ENCODE measurements at regions not wholly inside any gene's neighbourhood (a gene's known extent, or its start where the extent isn't known, plus 50 kb on each side); places are given as distances from the start of the nearest gene placed in this dataset.

GRCh38 chr9:17846948-17847655 lies 268.2 kb downstream of the SH3GL2 start:
- no peaks in the 10 kb centered on the region for H3K36me3 ChIP-seq (ENCODE audit: insufficient read depth, low read length)
- no peak overlapping the region for H3K4me2 ChIP-seq (ENCODE audit: low read length)
- no peaks in the 10 kb centered on the region for H3K4me1 ChIP-seq (ENCODE audit: control insufficient read depth, insufficient read depth, low read length)
- no peak overlapping the region for H3K4me3 ChIP-seq (ENCODE audit: low read length)
- H3K9me3 ChIP-seq (replicated peaks; ENCODE audit: low read length), result no peaks in the 10 kb centered on the region
- peaks cover 4% of the 10 kb centered on the region for H3K27me3 ChIP-seq (ENCODE audit: control insufficient read depth, insufficient read depth, low read length)
- no peak overlapping the region for H3K9ac ChIP-seq (ENCODE audit: low read depth, low read length)

GRCh38 chr9:17847908-17848307 lies 269.0 kb downstream of the SH3GL2 start:
- H3K9me3 ChIP-seq (replicated peaks; ENCODE audit: low read length), result no peaks in the 10 kb centered on the region
- no peak overlapping the region for H3K4me2 ChIP-seq (ENCODE audit: low read length)
- H3K36me3 ChIP-seq (ENCODE audit: insufficient read depth, low read length), result no peaks in the 10 kb centered on the region
- no peak overlapping the region for H3K9ac ChIP-seq (ENCODE audit: low read depth, low read length)
- no peak overlapping the region for H3K4me3 ChIP-seq (ENCODE audit: low read length)
- no peaks in the 10 kb centered on the region for H3K4me1 ChIP-seq (ENCODE audit: control insufficient read depth, insufficient read depth, low read length)
- H3K27me3 ChIP-seq (ENCODE audit: control insufficient read depth, insufficient read depth, low read length), result peaks cover 7% of the 10 kb centered on the region

- H3K4me1 ChIP-seq (ENCODE audit: control insufficient read depth, insufficient read depth, low read length), result no peaks in the 10 kb centered on the region
- no peaks in the 10 kb centered on the region for H3K9me3 ChIP-seq (replicated peaks; ENCODE audit: low read length)
- H3K4me2 ChIP-seq (ENCODE audit: low read length), result no peak overlapping the region
- H3K36me3 ChIP-seq (ENCODE audit: insufficient read depth, low read length), result no peaks in the 10 kb centered on the region
- no peak overlapping the region for H3K9ac ChIP-seq (ENCODE audit: low read depth, low read length)
- peaks cover 10% of the 10 kb centered on the region for H3K27me3 ChIP-seq (ENCODE audit: control insufficient read depth, insufficient read depth, low read length)
- H3K4me3 ChIP-seq (ENCODE audit: low read length), result no peak overlapping the region
Measured at GRCh38 chr9:17852108-17852507, 273.2 kb downstream of the SH3GL2 start.

- Histone ChIP-seq H3K27me3 (ENCODE audit: control insufficient read depth, insufficient read depth, low read length) (peaks cover 6% of the 10 kb centered on the region), H3K4me3 (ENCODE audit: low read length) (no peak overlapping the region), H3K9me3 (replicated peaks; ENCODE audit: low read length) (no peaks in the 10 kb centered on the region), H3K36me3 (ENCODE audit: insufficient read depth, low read length) (no peaks in the 10 kb centered on the region), H3K4me2 (ENCODE audit: low read length) (no peak overlapping the region), H3K4me1 (ENCODE audit: control insufficient read depth, insufficient read depth, low read length) (no peaks in the 10 kb centered on the region), H3K9ac (ENCODE audit: low read depth, low read length) (no peak overlapping the region)
Measured at GRCh38 chr9:17854487-17854886, 275.6 kb downstream of the SH3GL2 start.

- Histone ChIP-seq H3K9me3 (replicated peaks; ENCODE audit: low read length) (no peaks in the 10 kb centered on the region), H3K4me3 (ENCODE audit: low read length) (no peak overlapping the region), H3K4me2 (ENCODE audit: low read length) (no peak overlapping the region), H3K27me3 (ENCODE audit: control insufficient read depth, insufficient read depth, low read length) (peaks cover 6% of the 10 kb centered on the region), H3K9ac (ENCODE audit: low read depth, low read length) (no peak overlapping the region), H3K4me1 (ENCODE audit: control insufficient read depth, insufficient read depth, low read length) (no peaks in the 10 kb centered on the region), H3K36me3 (ENCODE audit: insufficient read depth, low read length) (no peaks in the 10 kb centered on the region)
Measured at GRCh38 chr9:17856995-17857394, 278.1 kb downstream of the SH3GL2 start.

GRCh38 chr9:17859228-17859627 lies 280.4 kb downstream of the SH3GL2 start:
- H3K4me1 ChIP-seq (ENCODE audit: control insufficient read depth, insufficient read depth, low read length), result no peaks in the 10 kb centered on the region
- H3K9ac ChIP-seq (ENCODE audit: low read depth, low read length), result no peak overlapping the region
- H3K4me2 ChIP-seq (ENCODE audit: low read length), result no peak overlapping the region
- no peak overlapping the region for H3K4me3 ChIP-seq (ENCODE audit: low read length)
- H3K36me3 ChIP-seq (ENCODE audit: insufficient read depth, low read length), result no peaks in the 10 kb centered on the region
- H3K9me3 ChIP-seq (replicated peaks; ENCODE audit: low read length), result no peaks in the 10 kb centered on the region
- H3K27me3 ChIP-seq (ENCODE audit: control insufficient read depth, insufficient read depth, low read length), result peaks cover 3% of the 10 kb centered on the region

- Histone ChIP-seq H3K4me3 (ENCODE audit: low read length) (no peak overlapping the region), H3K4me1 (ENCODE audit: control insufficient read depth, insufficient read depth, low read length) (no peaks in the 10 kb centered on the region), H3K27me3 (ENCODE audit: control insufficient read depth, insufficient read depth, low read length) (peaks cover 2% of the 10 kb centered on the region), H3K36me3 (ENCODE audit: insufficient read depth, low read length) (no peaks in the 10 kb centered on the region), H3K9me3 (replicated peaks; ENCODE audit: low read length) (no peaks in the 10 kb centered on the region), H3K4me2 (ENCODE audit: low read length) (no peak overlapping the region), H3K9ac (ENCODE audit: low read depth, low read length) (no peak overlapping the region)
Measured at GRCh38 chr9:17859987-17860386, 281.1 kb downstream of the SH3GL2 start.

GRCh38 chr9:17862101-17862500 lies 283.2 kb downstream of the SH3GL2 start:
- Histone ChIP-seq H3K9me3 (replicated peaks; ENCODE audit: low read length) (no peaks in the 10 kb centered on the region), H3K4me2 (ENCODE audit: low read length) (no peak overlapping the region), H3K27me3 (ENCODE audit: control insufficient read depth, insufficient read depth, low read length) (no peaks in the 10 kb centered on the region), H3K4me1 (ENCODE audit: control insufficient read depth, insufficient read depth, low read length) (no peaks in the 10 kb centered on the region), H3K36me3 (ENCODE audit: insufficient read depth, low read length) (no peaks in the 10 kb centered on the region), H3K9ac (ENCODE audit: low read depth, low read length) (no peak overlapping the region), H3K4me3 (ENCODE audit: low read length) (no peak overlapping the region)

- Histone ChIP-seq H3K9ac (ENCODE audit: low read depth, low read length) (no peak overlapping the region), H3K36me3 (ENCODE audit: insufficient read depth, low read length) (no peaks in the 10 kb centered on the region), H3K4me1 (ENCODE audit: control insufficient read depth, insufficient read depth, low read length) (no peaks in the 10 kb centered on the region), H3K4me2 (ENCODE audit: low read length) (no peak overlapping the region), H3K27me3 (ENCODE audit: control insufficient read depth, insufficient read depth, low read length) (no peaks in the 10 kb centered on the region), H3K9me3 (replicated peaks; ENCODE audit: low read length) (no peaks in the 10 kb centered on the region), H3K4me3 (ENCODE audit: low read length) (no peak overlapping the region)
Measured at GRCh38 chr9:17862629-17863028, 283.8 kb downstream of the SH3GL2 start.

- Histone ChIP-seq H3K4me2 (ENCODE audit: low read length) (no peak overlapping the region), H3K4me1 (ENCODE audit: control insufficient read depth, insufficient read depth, low read length) (no peaks in the 10 kb centered on the region), H3K27me3 (ENCODE audit: control insufficient read depth, insufficient read depth, low read length) (no peaks in the 10 kb centered on the region), H3K4me3 (ENCODE audit: low read length) (no peak overlapping the region), H3K9ac (ENCODE audit: low read depth, low read length) (no peak overlapping the region), H3K9me3 (replicated peaks; ENCODE audit: low read length) (no peaks in the 10 kb centered on the region), H3K36me3 (ENCODE audit: insufficient read depth, low read length) (no peaks in the 10 kb centered on the region)
Measured at GRCh38 chr9:17863213-17863883, 284.5 kb downstream of the SH3GL2 start.

- H3K9me3 ChIP-seq (replicated peaks; ENCODE audit: low read length), result no peaks in the 10 kb centered on the region
- H3K4me2 ChIP-seq (ENCODE audit: low read length), result no peak overlapping the region
- no peaks in the 10 kb centered on the region for H3K36me3 ChIP-seq (ENCODE audit: insufficient read depth, low read length)
- H3K27me3 ChIP-seq (ENCODE audit: control insufficient read depth, insufficient read depth, low read length), result no peaks in the 10 kb centered on the region
- no peak overlapping the region for H3K9ac ChIP-seq (ENCODE audit: low read depth, low read length)
- no peaks in the 10 kb centered on the region for H3K4me1 ChIP-seq (ENCODE audit: control insufficient read depth, insufficient read depth, low read length)
- H3K4me3 ChIP-seq (ENCODE audit: low read length), result no peak overlapping the region
Measured at GRCh38 chr9:17863924-17864323, 285.1 kb downstream of the SH3GL2 start.

GRCh38 chr9:17864951-17865350 lies 286.1 kb downstream of the SH3GL2 start:
- Histone ChIP-seq H3K9ac (ENCODE audit: low read depth, low read length) (no peak overlapping the region), H3K9me3 (replicated peaks; ENCODE audit: low read length) (no peaks in the 10 kb centered on the region), H3K36me3 (ENCODE audit: insufficient read depth, low read length) (no peaks in the 10 kb centered on the region), H3K4me2 (ENCODE audit: low read length) (no peak overlapping the region), H3K27me3 (ENCODE audit: control insufficient read depth, insufficient read depth, low read length) (no peaks in the 10 kb centered on the region), H3K4me1 (ENCODE audit: control insufficient read depth, insufficient read depth, low read length) (no peaks in the 10 kb centered on the region), H3K4me3 (ENCODE audit: low read length) (no peak overlapping the region)

Measured in skeletal muscle satellite cell (primary cell).